SK-N-SH (cell line): ENCODE measurements at regions not wholly inside any gene's neighbourhood (a gene's known extent, or its start where the extent isn't known, plus 50 kb on each side); places are given as distances from the start of the nearest gene placed in this dataset.

Source experiments
- CTCF ChIA-PET: fragments of 300-600, 350-600 bp; formaldehyde crosslinking; extraction: SDS; loops from one replicate; lab custom pipeline; 2021; lab: Yijun Ruan, JAX
- POLR2A ChIA-PET: fragments of 350-600 bp; sonication (Branson Sonifier 250); formaldehyde crosslinking; extraction: SDS; loops from one replicate; lab custom pipeline; 2020; ENCODE audit warnings: antibody characterized with exemption, inconsistent platforms; lab: Yijun Ruan, JAX
- DNase-seq: peaks from one replicate; pipeline ENCODE4 v3.0.0; 2012
- H2AFZ ChIP-seq: fragments of 200-600 bp; sonication (generic); 2 replicates; pipeline ENCODE4 v1.8.1; 2016; ENCODE audit warnings: antibody characterized with exemption, mild to moderate bottlenecking, low read depth
- H3F3A ChIP-seq: fragments of 200-600 bp; sonication (generic); replicated peaks from 2 replicates; pipeline ENCODE3; 2016; ENCODE audit warnings: antibody characterized with exemption, mild to moderate bottlenecking; ENCODE audit not compliant: insufficient read depth
- H3K27ac ChIP-seq, 2 experiments: fragments of 200-500 bp in 1 of 2; fragments of 200-600 bp in 1 of 2; sonication (Bioruptor generic) in 1 of 2; sonication (generic), shearing (Covaris generic) in 1 of 2; 2 replicates each; pipeline versions ENCODE4 v1.5.1 to v1.6.1; 2014 to 2016; ENCODE audit warnings: low read depth in 2 of 2, inconsistent platforms in 1 of 2, low read length in 1 of 2, mild to moderate bottlenecking in 1 of 2, mixed read lengths in 1 of 2
- H3K27me3 ChIP-seq: fragments of 200-600 bp; sonication (generic), shearing (Covaris generic); 2 replicates; pipeline ENCODE4 v1.6.1; 2016; ENCODE audit warnings: mixed run types; ENCODE audit not compliant: insufficient read depth
- H3K36me3 ChIP-seq, 2 experiments: fragments of 200-500 bp in 1 of 2; fragments of 200-600 bp in 1 of 2; sonication (Bioruptor generic) in 1 of 2; sonication (generic) in 1 of 2; replicated peaks in 1 of 2; 2 replicates each; pipeline versions ENCODE3 to v1.5.1; 2014 to 2016; ENCODE audit warnings: low read length in 1 of 2, mild to moderate bottlenecking in 1 of 2; ENCODE audit not compliant: insufficient read depth in 2 of 2, control insufficient read depth in 1 of 2
- H3K4me1 ChIP-seq, 2 experiments: fragments of 200-500 bp in 1 of 2; fragments of 200-600 bp in 1 of 2; sonication (Bioruptor generic) in 1 of 2; sonication (generic), shearing (Covaris generic) in 1 of 2; 2 replicates each; pipeline versions ENCODE4 v1.5.1 to v1.6.1; 2014 to 2016; ENCODE audit warnings: low read depth in 1 of 2, low read length in 1 of 2, mixed run types in 1 of 2; ENCODE audit not compliant: insufficient read depth in 2 of 2, control insufficient read depth in 1 of 2
- H3K4me2 ChIP-seq: fragments of 200-600 bp; sonication (generic), shearing (Covaris generic); 2 replicates; pipeline ENCODE4 v1.6.1; 2017; ENCODE audit warnings: mixed run types
- H3K4me3 ChIP-seq, 2 experiments: fragments of 200-500 bp in 1 of 2; fragments of 200-600 bp in 1 of 2; sonication (Bioruptor generic) in 1 of 2; sonication (generic), shearing (Covaris generic) in 1 of 2; 2 replicates each; pipeline versions ENCODE4 v1.5.1 to v1.8.1; 2014 to 2016; ENCODE audit warnings: low read depth in 2 of 2, inconsistent platforms in 1 of 2, low read length in 1 of 2, mild to moderate bottlenecking in 1 of 2, mixed read lengths in 1 of 2, moderate library complexity in 1 of 2
- H3K79me2 ChIP-seq: fragments of 200-600 bp; sonication (generic); 2 replicates; pipeline ENCODE4 v1.8.1; 2017; ENCODE audit warnings: mild to moderate bottlenecking; ENCODE audit not compliant: insufficient read depth
- H3K9ac ChIP-seq: fragments of 200-600 bp; sonication (generic); 2 replicates; pipeline ENCODE4 v1.6.1; 2017; ENCODE audit warnings: mixed run types
- H3K9me2 ChIP-seq: fragments of 200-600 bp; sonication (generic); 2 replicates; pipeline ENCODE4 v1.6.1; 2017; ENCODE audit warnings: mixed run types
- H3K9me3 ChIP-seq: fragments of 200-600 bp; sonication (generic); 2 replicates; pipeline ENCODE4 v1.6.1; 2017; ENCODE audit warnings: mixed run types, mild to moderate bottlenecking, moderate library complexity
- H4K20me1 ChIP-seq: fragments of 200-600 bp; sonication (generic); 2 replicates; pipeline ENCODE4 v1.6.1; 2017; ENCODE audit warnings: mild to moderate bottlenecking, mixed run types; ENCODE audit not compliant: insufficient read depth
- ELF1 ChIP-seq: IDR thresholded peaks from 2 replicates; pipeline ENCODE4 v1.4.0; 2012
- EP300 ChIP-seq, 2 experiments: IDR thresholded peaks; 2 replicates each; pipeline versions ENCODE4 v1.4.0 to v1.6.1; 2012; ENCODE audit warnings: borderline replicate concordance in 1 of 2, low read depth in 1 of 2, low read length in 1 of 2
- EZH2phosphoT487 ChIP-seq: fragments of 200-600 bp; sonication (generic); IDR thresholded peaks from 2 replicates; pipeline ENCODE4 v1.6.1; 2017; ENCODE audit warnings: low read depth, mixed run types, mild to moderate bottlenecking, antibody characterized with exemption, moderate library complexity, borderline replicate concordance
- FOSL2 ChIP-seq: IDR thresholded peaks from 2 replicates; pipeline ENCODE4 v1.4.0; 2012; ENCODE audit warnings: low read depth, mild to moderate bottlenecking, moderate library complexity, borderline replicate concordance
- FOXJ3 ChIP-seq: sonication (generic); formaldehyde crosslinking; IDR thresholded peaks from 2 replicates; pipeline ENCODE4 v1.5.1; 2020; ENCODE audit warnings: mild to moderate bottlenecking, missing genetic modification reagents
- FOXM1 ChIP-seq: IDR thresholded peaks from 2 replicates; pipeline ENCODE4 v1.4.0; 2012; ENCODE audit warnings: low read depth, mild to moderate bottlenecking
- GATA2 ChIP-seq: sonication (generic); formaldehyde crosslinking; IDR thresholded peaks from 2 replicates; pipeline ENCODE4 v1.5.0; 2020; ENCODE audit warnings: mild to moderate bottlenecking, missing genetic modification reagents
- JUND ChIP-seq: IDR thresholded peaks from 2 replicates; pipeline ENCODE4 v1.4.0; 2012
- NFIC ChIP-seq: IDR thresholded peaks from 2 replicates; pipeline ENCODE4 v1.4.0; 2012; ENCODE audit warnings: borderline replicate concordance
- NRF1 ChIP-seq: IDR thresholded peaks from 2 replicates; pipeline ENCODE4 v1.6.1; 2012; ENCODE audit warnings: low read depth, mild to moderate bottlenecking, low read length
- RAD21 ChIP-seq: IDR thresholded peaks from 2 replicates; pipeline ENCODE4 v1.6.1; 2012; ENCODE audit warnings: mild to moderate bottlenecking, low read length
- RCOR1 ChIP-seq: fragments of 150-350 bp; IDR thresholded peaks from 2 replicates; pipeline ENCODE4 v1.6.1; 2017; ENCODE audit warnings: antibody characterized with exemption, low read length
- RFX5 ChIP-seq: IDR thresholded peaks from 2 replicates; pipeline ENCODE4 v1.6.1; 2012; ENCODE audit warnings: mild to moderate bottlenecking, improper control_type of control experiment, low read length
- RXRA ChIP-seq: IDR thresholded peaks from 2 replicates; pipeline ENCODE4 v1.4.0; 2012; ENCODE audit warnings: low read depth, mild to moderate bottlenecking, borderline replicate concordance
- SIN3A ChIP-seq: IDR thresholded peaks from 2 replicates; pipeline ENCODE4 v1.6.1; 2012; ENCODE audit warnings: low read depth, mild to moderate bottlenecking, low read length, moderate library complexity, borderline replicate concordance
- SMC3 ChIP-seq: IDR thresholded peaks from 2 replicates; pipeline ENCODE4 v1.6.1; 2012; ENCODE audit warnings: low read depth, low read length, improper control_type of control experiment
- TCF12 ChIP-seq: IDR thresholded peaks from 2 replicates; pipeline ENCODE4 v1.4.0; 2012
- YY1 ChIP-seq: IDR thresholded peaks from 2 replicates; pipeline ENCODE4 v1.4.0; 2012; ENCODE audit warnings: low read depth, mild to moderate bottlenecking
- WGBS: methylation state at CpG from one replicate; pipeline ENCODE4 v1.1.6; 2017; ENCODE audit warnings: low lambda C conversion rate; 5-methylcytosine and 5-hydroxymethylcytosine counted together
- TF ChIP-seq, protein P1 (sequence below): IDR thresholded peaks from 2 replicates; pipeline ENCODE4 v1.4.0; 2012; ENCODE audit warnings: low read depth, borderline replicate concordance
- TF ChIP-seq, protein P2 (sequence below): IDR thresholded peaks from 2 replicates; pipeline ENCODE4 v1.6.1; 2012; ENCODE audit warnings: mild to moderate bottlenecking, low read depth, low read length, moderate library complexity

DNA sequence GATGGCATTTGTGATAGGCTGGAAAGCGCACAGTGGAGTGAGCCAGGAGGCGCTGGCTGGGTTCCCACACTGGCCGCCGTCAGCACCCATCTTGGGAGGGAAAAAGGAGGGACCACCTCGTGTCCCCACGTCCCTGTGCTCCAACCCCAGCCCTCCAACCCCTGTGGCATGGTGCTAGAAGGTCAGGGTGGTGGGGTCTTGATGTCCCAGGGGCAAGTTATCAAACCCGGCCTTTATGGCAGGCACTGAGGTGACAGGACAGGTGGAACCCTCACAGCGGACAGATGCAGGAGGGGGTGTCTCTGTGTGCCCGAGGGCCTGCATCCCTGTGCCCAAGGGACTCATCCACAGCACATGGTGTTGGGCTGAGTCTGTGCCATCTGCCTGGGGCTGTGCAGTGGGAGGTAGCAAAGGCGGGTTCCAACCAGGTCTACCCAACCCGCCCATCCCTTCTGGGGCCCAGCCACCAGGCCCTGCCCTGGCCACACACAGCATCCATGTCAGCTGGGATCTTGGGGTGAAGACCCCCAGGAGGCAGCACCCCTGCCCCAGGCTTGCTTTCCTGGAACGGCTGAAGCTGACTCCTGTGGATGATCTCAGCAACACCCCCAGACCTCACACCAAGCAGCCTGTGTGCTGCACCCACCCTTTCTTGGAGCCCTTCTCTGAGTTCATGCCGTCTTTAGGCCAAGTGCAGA, 246.1 kb downstream of the NDUFA10 start:
- H3K27ac ChIP-seq = no peak overlapping the region
- H3K27me3 ChIP-seq = no peaks in the 10 kb centered on the region
- H3F3A ChIP-seq = no peaks in the 10 kb centered on the region
- H3K4me3 ChIP-seq = no peak overlapping the region
- H3K4me1 ChIP-seq = no peaks in the 10 kb centered on the region; a peak in 1 of 4 replicates
- CTCF ChIA-PET = no interaction called here
- no peak overlapping the region for H3K4me2 ChIP-seq
- H3K9ac ChIP-seq = no peak overlapping the region
- no peaks in the 10 kb centered on the region for H3K9me3 ChIP-seq
- H3K79me2 ChIP-seq = no peaks in the 10 kb centered on the region
- H4K20me1 ChIP-seq = no peaks in the 10 kb centered on the region
- POLR2A ChIA-PET = interaction anchor here (0.6 kb wide), 1 partner anchor 197 kb away, joined by 3 read pairs; no protein-coding TSS in a partner anchor
- no peak for DNase-seq
- no peaks in the 10 kb centered on the region for H3K36me3 ChIP-seq
- no peaks in the 10 kb centered on the region for H3K9me2 ChIP-seq
- no peak overlapping the region for H2AFZ ChIP-seq
- TF ChIP-seq, protein P1, sequence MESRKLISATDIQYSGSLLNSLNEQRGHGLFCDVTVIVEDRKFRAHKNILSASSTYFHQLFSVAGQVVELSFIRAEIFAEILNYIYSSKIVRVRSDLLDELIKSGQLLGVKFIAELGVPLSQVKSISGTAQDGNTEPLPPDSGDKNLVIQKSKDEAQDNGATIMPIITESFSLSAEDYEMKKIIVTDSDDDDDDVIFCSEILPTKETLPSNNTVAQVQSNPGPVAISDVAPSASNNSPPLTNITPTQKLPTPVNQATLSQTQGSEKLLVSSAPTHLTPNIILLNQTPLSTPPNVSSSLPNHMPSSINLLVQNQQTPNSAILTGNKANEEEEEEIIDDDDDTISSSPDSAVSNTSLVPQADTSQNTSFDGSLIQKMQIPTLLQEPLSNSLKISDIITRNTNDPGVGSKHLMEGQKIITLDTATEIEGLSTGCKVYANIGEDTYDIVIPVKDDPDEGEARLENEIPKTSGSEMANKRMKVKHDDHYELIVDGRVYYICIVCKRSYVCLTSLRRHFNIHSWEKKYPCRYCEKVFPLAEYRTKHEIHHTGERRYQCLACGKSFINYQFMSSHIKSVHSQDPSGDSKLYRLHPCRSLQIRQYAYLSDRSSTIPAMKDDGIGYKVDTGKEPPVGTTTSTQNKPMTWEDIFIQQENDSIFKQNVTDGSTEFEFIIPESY = no peak
- TF ChIP-seq NRF1 (no peak), EZH2phosphoT487 (no peak), RAD21 (no peak), RXRA (no peak), FOXJ3 (CRISPR knock-in tag) (no peak), RCOR1 (no peak), GATA2 (CRISPR knock-in tag) (no peak), TCF12 (no peak), FOXM1 (no peak), NFIC (no peak), RFX5 (no peak), SIN3A (no peak), FOSL2 (no peak), JUND (no peak), SMC3 (no peak), YY1 (no peak), EP300 (IDR thresholded peaks at IDR 0.05; ENCODE audit: borderline replicate concordance in 1 of 2, low read depth in 1 of 2, low read length in 1 of 2) (no peak), ELF1 (no peak)
- TF ChIP-seq, protein P2, sequence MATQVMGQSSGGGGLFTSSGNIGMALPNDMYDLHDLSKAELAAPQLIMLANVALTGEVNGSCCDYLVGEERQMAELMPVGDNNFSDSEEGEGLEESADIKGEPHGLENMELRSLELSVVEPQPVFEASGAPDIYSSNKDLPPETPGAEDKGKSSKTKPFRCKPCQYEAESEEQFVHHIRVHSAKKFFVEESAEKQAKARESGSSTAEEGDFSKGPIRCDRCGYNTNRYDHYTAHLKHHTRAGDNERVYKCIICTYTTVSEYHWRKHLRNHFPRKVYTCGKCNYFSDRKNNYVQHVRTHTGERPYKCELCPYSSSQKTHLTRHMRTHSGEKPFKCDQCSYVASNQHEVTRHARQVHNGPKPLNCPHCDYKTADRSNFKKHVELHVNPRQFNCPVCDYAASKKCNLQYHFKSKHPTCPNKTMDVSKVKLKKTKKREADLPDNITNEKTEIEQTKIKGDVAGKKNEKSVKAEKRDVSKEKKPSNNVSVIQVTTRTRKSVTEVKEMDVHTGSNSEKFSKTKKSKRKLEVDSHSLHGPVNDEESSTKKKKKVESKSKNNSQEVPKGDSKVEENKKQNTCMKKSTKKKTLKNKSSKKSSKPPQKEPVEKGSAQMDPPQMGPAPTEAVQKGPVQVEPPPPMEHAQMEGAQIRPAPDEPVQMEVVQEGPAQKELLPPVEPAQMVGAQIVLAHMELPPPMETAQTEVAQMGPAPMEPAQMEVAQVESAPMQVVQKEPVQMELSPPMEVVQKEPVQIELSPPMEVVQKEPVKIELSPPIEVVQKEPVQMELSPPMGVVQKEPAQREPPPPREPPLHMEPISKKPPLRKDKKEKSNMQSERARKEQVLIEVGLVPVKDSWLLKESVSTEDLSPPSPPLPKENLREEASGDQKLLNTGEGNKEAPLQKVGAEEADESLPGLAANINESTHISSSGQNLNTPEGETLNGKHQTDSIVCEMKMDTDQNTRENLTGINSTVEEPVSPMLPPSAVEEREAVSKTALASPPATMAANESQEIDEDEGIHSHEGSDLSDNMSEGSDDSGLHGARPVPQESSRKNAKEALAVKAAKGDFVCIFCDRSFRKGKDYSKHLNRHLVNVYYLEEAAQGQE = no peak
- WGBS = 66% methylated on average over 9 of the region's 13 CpGs
